H9 (cell line): ENCODE measurements at regions not wholly inside any gene's neighbourhood (a gene's known extent, or its start where the extent isn't known, plus 50 kb on each side); places are given as distances from the start of the nearest gene placed in this dataset.

Experiments
- DNase-seq: peaks from one replicate; pipeline ENCODE4 v3.0.0-alpha.2; 2017
- H2AFZ ChIP-seq: one replicate; pipeline ENCODE4 v1.6.1; 2013; ENCODE audit warnings: mild to moderate bottlenecking, low read length, control low read depth, moderate library complexity
- H2AK5ac ChIP-seq: 2 replicates; pipeline ENCODE4 v1.6.1; 2013; ENCODE audit warnings: low read length, control low read depth, mixed read lengths; ENCODE audit not compliant: insufficient read length
- H2BK120ac ChIP-seq: one replicate; pipeline ENCODE4 v1.6.1; 2013; ENCODE audit warnings: low read depth, mild to moderate bottlenecking, low read length, control low read depth, inconsistent platforms; ENCODE audit not compliant: poor library complexity, severe bottlenecking
- H2BK12ac ChIP-seq: 2 replicates; pipeline ENCODE4 v1.6.1; 2013; ENCODE audit warnings: low read length, control low read depth, mixed read lengths, low read depth; ENCODE audit not compliant: insufficient read length
- H2BK15ac ChIP-seq: 2 replicates; pipeline ENCODE4 v1.6.1; 2013; ENCODE audit warnings: low read depth, low read length, control low read depth
- H2BK20ac ChIP-seq: one replicate; pipeline ENCODE4 v1.6.1; 2013; ENCODE audit warnings: low read depth, mild to moderate bottlenecking, low read length, control low read depth, inconsistent platforms; ENCODE audit not compliant: poor library complexity, severe bottlenecking
- H2BK5ac ChIP-seq: 2 replicates; pipeline ENCODE4 v1.6.1; 2013; ENCODE audit warnings: low read length, control low read depth, mixed read lengths; ENCODE audit not compliant: insufficient read length
- H3K14ac ChIP-seq: 2 replicates; pipeline ENCODE4 v1.6.1; 2013; ENCODE audit warnings: low read length, control low read depth; ENCODE audit not compliant: insufficient read depth
- H3K18ac ChIP-seq: 2 replicates; pipeline ENCODE4 v1.6.1; 2013; ENCODE audit warnings: low read depth, mild to moderate bottlenecking, mixed read lengths, low read length, control low read depth; ENCODE audit not compliant: insufficient read length
- H3K23ac ChIP-seq: 2 replicates; pipeline ENCODE4 v1.6.1; 2013; ENCODE audit warnings: low read length, control low read depth, mixed read lengths, low read depth; ENCODE audit not compliant: insufficient read length
- H3K23me2 ChIP-seq: 2 replicates; pipeline ENCODE4 v1.6.1; 2013; ENCODE audit warnings: low read depth, mild to moderate bottlenecking, mixed read lengths, low read length, control low read depth; ENCODE audit not compliant: insufficient read length, poor library complexity, severe bottlenecking
- H3K27ac ChIP-seq: 2 replicates; pipeline ENCODE4 v1.5.1; 2013; ENCODE audit warnings: low read length, control low read depth, mixed read lengths, low read depth; ENCODE audit not compliant: insufficient read length
- H3K27me3 ChIP-seq: 2 replicates; pipeline ENCODE4 v1.6.1; 2013; ENCODE audit warnings: low read length, control low read depth, inconsistent platforms; ENCODE audit not compliant: insufficient read depth
- H3K4ac ChIP-seq: 2 replicates; pipeline ENCODE4 v1.6.1; 2013; ENCODE audit warnings: low read depth, mild to moderate bottlenecking, control low read depth, inconsistent platforms, low read length, moderate library complexity
- H3K4me1 ChIP-seq: 2 replicates; pipeline ENCODE4 v1.6.1; 2013; ENCODE audit warnings: low read length, control low read depth, inconsistent platforms; ENCODE audit not compliant: insufficient read depth
- H3K4me2 ChIP-seq: 2 replicates; pipeline ENCODE4 v1.6.1; 2013; ENCODE audit warnings: low read length, control low read depth, mixed read lengths; ENCODE audit not compliant: insufficient read length, insufficient read depth
- H3K56ac ChIP-seq: 2 replicates; pipeline ENCODE4 v1.6.1; 2013; ENCODE audit warnings: low read depth, mild to moderate bottlenecking, mixed read lengths, low read length, control low read depth; ENCODE audit not compliant: insufficient read length
- H3K79me1 ChIP-seq: 2 replicates; pipeline ENCODE4 v1.6.1; 2013; ENCODE audit warnings: low read depth, mild to moderate bottlenecking, moderate library complexity, low read length, control low read depth, inconsistent platforms; ENCODE audit not compliant: insufficient read depth, poor library complexity, severe bottlenecking
- H3K79me2 ChIP-seq: 2 replicates; pipeline ENCODE4 v1.6.1; 2013; ENCODE audit warnings: low read length, control low read depth, inconsistent platforms; ENCODE audit not compliant: insufficient read depth
- H3K9ac ChIP-seq: 2 replicates; pipeline ENCODE4 v1.6.1; 2013; ENCODE audit warnings: low read length, control low read depth, mixed read lengths; ENCODE audit not compliant: insufficient read length; ENCODE audit errors: extremely low read depth
- H3K9me3 ChIP-seq: one replicate; pipeline ENCODE4 v1.6.1; 2013; ENCODE audit warnings: low read depth, low read length, inconsistent platforms; ENCODE audit not compliant: control insufficient read depth
- H3T11ph ChIP-seq: one replicate; pipeline ENCODE4 v1.6.1; 2013; ENCODE audit warnings: mild to moderate bottlenecking, low read length, control low read depth, inconsistent platforms
- H4K20me1 ChIP-seq: one replicate; pipeline ENCODE4 v1.6.1; 2013; ENCODE audit not compliant: control insufficient read depth, insufficient read length, insufficient read depth
- H4K5ac ChIP-seq: 2 replicates; pipeline ENCODE4 v1.6.1; 2013; ENCODE audit warnings: low read depth, mild to moderate bottlenecking, mixed read lengths, low read length, control low read depth; ENCODE audit not compliant: insufficient read length
- H4K8ac ChIP-seq: replicated peaks from 2 replicates; pipeline ENCODE4 v1.6.1; 2013; ENCODE audit warnings: low read length, control low read depth, mixed read lengths, low read depth; ENCODE audit not compliant: insufficient read length
- H4K91ac ChIP-seq: 2 replicates; pipeline ENCODE4 v1.6.1; 2013; ENCODE audit warnings: low read depth, mild to moderate bottlenecking, moderate library complexity, mixed read lengths, low read length, control low read depth; ENCODE audit not compliant: insufficient read length
- H3K27ac Mint-ChIP-seq, 3 experiments: 2 replicates in 2 of 3; 3 replicates in 1 of 3; pipeline ENCODE4 v1.8.0; 2020 to 2021; ENCODE audit warnings: mixed read lengths in 3 of 3, mild to moderate bottlenecking in 1 of 3, moderate library complexity in 1 of 3
- H3K27me3 Mint-ChIP-seq: 2 replicates; pipeline ENCODE4 v1.8.0; 2021; ENCODE audit warnings: low read depth, mild to moderate bottlenecking, moderate library complexity, mixed read lengths
- H3K36me3 Mint-ChIP-seq, 3 experiments: 2 replicates in 2 of 3; 3 replicates in 1 of 3; pipeline ENCODE4 v1.8.0; 2020 to 2021; ENCODE audit warnings: low read depth in 3 of 3, mixed read lengths in 3 of 3; ENCODE audit not compliant: insufficient read depth in 1 of 3
- H3K4me1 Mint-ChIP-seq, 2 experiments: 2 replicates each; pipeline ENCODE4 v1.8.0; 2020; ENCODE audit warnings: mixed read lengths in 2 of 2
- H3K4me3 Mint-ChIP-seq, 2 experiments: 2 replicates in 1 of 2; 3 replicates in 1 of 2; pipeline ENCODE4 v1.8.0; 2020 to 2021; ENCODE audit warnings: mild to moderate bottlenecking in 2 of 2, mixed read lengths in 2 of 2, moderate library complexity in 1 of 2
- H3K9me3 Mint-ChIP-seq, 2 experiments: 2 replicates in 1 of 2; 3 replicates in 1 of 2; pipeline ENCODE4 v1.8.0; 2020; ENCODE audit warnings: mild to moderate bottlenecking in 2 of 2, mixed read lengths in 2 of 2, moderate library complexity in 1 of 2
- WGBS: extraction: QIAGEN DNeasy Blood & Tissue Kit; methylation state at CpG from one replicate; pipeline ENCODE4 v1.1.7; 2013; ENCODE audit warnings: missing lambda C conversion rate, low lambda C conversion rate, mixed read lengths; ENCODE audit not compliant: insufficient read length; ENCODE audit errors: extremely low coverage; 5-methylcytosine and 5-hydroxymethylcytosine counted together
- TF ChIP-seq, protein P1 (sequence below): fragments of 200-600 bp; sonication (generic); conservative IDR thresholded peaks from 3 replicates; pipeline ENCODE4 v1.8.0; 2021; ENCODE audit warnings: antibody characterized with exemption, mild to moderate bottlenecking

DNA sequence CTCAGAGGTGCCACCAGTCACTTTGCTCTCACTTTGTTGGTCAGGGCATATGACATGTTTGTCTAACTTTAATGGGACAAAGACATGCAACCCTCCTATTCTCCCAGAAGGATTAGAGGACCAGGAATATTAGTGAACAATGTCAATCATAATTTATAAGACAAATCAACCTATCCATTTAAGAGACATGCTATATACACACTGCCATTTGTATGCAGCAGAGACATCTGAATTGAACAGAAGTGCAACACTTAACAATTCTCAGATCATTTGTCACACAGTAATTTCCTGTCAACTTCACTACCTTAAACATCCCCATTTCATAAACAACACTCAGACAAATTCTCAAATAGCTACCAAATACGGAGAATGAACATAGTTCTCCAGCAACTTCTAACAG is 273.6 kb upstream of the RGMB start:
- Mint-ChIP-seq H3K9me3 (no peaks in the 10 kb centered on the region), H3K27ac (no peak overlapping the region), H3K27me3 (no peaks in the 10 kb centered on the region), H3K4me3 (no peak overlapping the region), H3K36me3 (no peaks in the 10 kb centered on the region; a peak in 1 of 7 replicates), H3K4me1 (peaks cover 24 to 26% of the 10 kb centered on the region in 2 experiments)
- no peaks in the 10 kb centered on the region for H3K79me2 ChIP-seq
- H3K27me3 ChIP-seq = no peaks in the 10 kb centered on the region
- H4K5ac ChIP-seq = no peak overlapping the region
- 100% methylated on average over 1 of the region's 1 CpG for WGBS
- H4K20me1 ChIP-seq = no peaks in the 10 kb centered on the region
- no peak overlapping the region for H2BK12ac ChIP-seq
- TF ChIP-seq, protein P1, sequence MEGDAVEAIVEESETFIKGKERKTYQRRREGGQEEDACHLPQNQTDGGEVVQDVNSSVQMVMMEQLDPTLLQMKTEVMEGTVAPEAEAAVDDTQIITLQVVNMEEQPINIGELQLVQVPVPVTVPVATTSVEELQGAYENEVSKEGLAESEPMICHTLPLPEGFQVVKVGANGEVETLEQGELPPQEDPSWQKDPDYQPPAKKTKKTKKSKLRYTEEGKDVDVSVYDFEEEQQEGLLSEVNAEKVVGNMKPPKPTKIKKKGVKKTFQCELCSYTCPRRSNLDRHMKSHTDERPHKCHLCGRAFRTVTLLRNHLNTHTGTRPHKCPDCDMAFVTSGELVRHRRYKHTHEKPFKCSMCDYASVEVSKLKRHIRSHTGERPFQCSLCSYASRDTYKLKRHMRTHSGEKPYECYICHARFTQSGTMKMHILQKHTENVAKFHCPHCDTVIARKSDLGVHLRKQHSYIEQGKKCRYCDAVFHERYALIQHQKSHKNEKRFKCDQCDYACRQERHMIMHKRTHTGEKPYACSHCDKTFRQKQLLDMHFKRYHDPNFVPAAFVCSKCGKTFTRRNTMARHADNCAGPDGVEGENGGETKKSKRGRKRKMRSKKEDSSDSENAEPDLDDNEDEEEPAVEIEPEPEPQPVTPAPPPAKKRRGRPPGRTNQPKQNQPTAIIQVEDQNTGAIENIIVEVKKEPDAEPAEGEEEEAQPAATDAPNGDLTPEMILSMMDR = no peak
- H3K9me3 ChIP-seq = no peaks in the 10 kb centered on the region
- no peaks in the 10 kb centered on the region; the same call in 1 of the 2 replicates for H3K4me1 ChIP-seq
- H3K79me1 ChIP-seq = no peaks in the 10 kb centered on the region
- no peak overlapping the region for H4K8ac ChIP-seq
- no peak overlapping the region for H2AK5ac ChIP-seq
- no peak overlapping the region for H2AFZ ChIP-seq
- no peak overlapping the region for H2BK15ac ChIP-seq
- no peak overlapping the region for H4K91ac ChIP-seq
- no peak overlapping the region for H3K27ac ChIP-seq
- no peak overlapping the region for H3K14ac ChIP-seq
- no peak overlapping the region for H3K9ac ChIP-seq
- no peak overlapping the region for H2BK120ac ChIP-seq
- no peak overlapping the region for H2BK20ac ChIP-seq
- DNase-seq = no peak
- H3T11ph ChIP-seq = no peak overlapping the region
- no peak overlapping the region for H3K18ac ChIP-seq
- H3K4me2 ChIP-seq = no peak overlapping the region
- no peak overlapping the region for H3K23ac ChIP-seq
- no peaks in the 10 kb centered on the region for H3K23me2 ChIP-seq
- H3K56ac ChIP-seq = no peak overlapping the region
- H3K4ac ChIP-seq = no peak overlapping the region
- no peak overlapping the region for H2BK5ac ChIP-seq
